Ascending aorta (tissue), 2 donors: ENCODE measurements at regions not wholly inside any gene's neighbourhood (a gene's known extent, or its start where the extent isn't known, plus 50 kb on each side); places are given as distances from the start of the nearest gene placed in this dataset.
"Not testable (repeated sequence)": the region's sequence is repeated elsewhere in the genome, so short reads cannot be mapped to it uniquely, and the experiment has no call there.

Experiments used
- DNase-seq, 2 donors: peaks; one replicate each; pipeline ENCODE4 v3.0.0-alpha.2; 2019; ENCODE audit warnings: low spot score in 2 of 2
- H3K27ac ChIP-seq, 2 donors: fragments of 200-600 bp; sonication (generic); one replicate each; pipeline ENCODE4 v1.5.1; 2016 to 2017; ENCODE audit warnings: mild to moderate bottlenecking in 1 of 2
- H3K27me3 ChIP-seq: fragments of 200-600 bp; sonication (generic); one replicate; pipeline ENCODE4 v1.5.1; 2017
- H3K36me3 ChIP-seq, 2 donors: fragments of 200-600 bp; sonication (generic); one replicate each; pipeline ENCODE4 v1.5.1; 2016
- H3K4me1 ChIP-seq, 2 donors: fragments of 200-600 bp; sonication (generic); one replicate each; pipeline ENCODE4 v1.5.1; 2016 to 2017; ENCODE audit warnings: mild to moderate bottlenecking in 1 of 2
- H3K4me3 ChIP-seq, 2 donors: fragments of 200-600 bp; sonication (generic); one replicate each; pipeline ENCODE4 v1.5.1; 2016 to 2017; ENCODE audit warnings: mild to moderate bottlenecking in 1 of 2
- H3K9me3 ChIP-seq, 2 donors: fragments of 200-600 bp; sonication (generic); one replicate each; pipeline ENCODE4 v1.5.1; 2016
- CTCF ChIP-seq, 3 experiments: fragments of 200-600 bp in 2 of 3; fragments of 450-650 bp in 1 of 3; sonication (generic) in 2 of 3; IDR thresholded peaks; one replicate each; pipeline ENCODE4 v1.5.1; 2016 to 2019; ENCODE audit warnings: antibody characterized with exemption in 3 of 3, mild to moderate bottlenecking in 1 of 3, moderate library complexity in 1 of 3
- intact Hi-C: fragments of 100-400 bp; cut with DNase I; formaldehyde crosslinking; loops from one replicate; pipeline ENCODE4 v1.15.1; 2023

- no peaks in the 10 kb centered on the region for H3K36me3 ChIP-seq
- intact Hi-C loops = no loop called here
Measured at GRCh38 chr3:197362081-197362480, 63.7 kb upstream of the DLG1 start.

GRCh38 chr3:197360095-197360494, 61.7 kb upstream of the DLG1 start:
- H3K4me3 ChIP-seq, H3K27me3 ChIP-seq, intact Hi-C loops, H3K27ac ChIP-seq, H3K36me3 ChIP-seq, H3K4me1 ChIP-seq, DNase-seq, H3K9me3 ChIP-seq: not testable (repeated sequence)

More at GRCh38 chr3:197362081-197362480, 63.7 kb upstream of the DLG1 start:
- Histone ChIP-seq H3K4me3 (no peak overlapping the region), H3K27me3 (no peaks in the 10 kb centered on the region), H3K27ac (no peak overlapping the region), H3K4me1 (peaks cover 7 to 8% of the 10 kb centered on the region in 2 donors), H3K9me3 (no peaks in the 10 kb centered on the region)
- no peak for DNase-seq
- TF ChIP-seq CTCF (IDR thresholded peaks at IDR 0.05) = no peak

GRCh38 chr3:197359476-197359875, 61.1 kb upstream of the DLG1 start:
- H3K36me3 ChIP-seq, H3K27ac ChIP-seq, H3K4me1 ChIP-seq, H3K9me3 ChIP-seq, H3K4me3 ChIP-seq, H3K27me3 ChIP-seq, DNase-seq: not testable (repeated sequence)
- intact Hi-C loops = loop anchor here (10.0 kb wide), 1 partner anchor 95 kb away; no protein-coding TSS in a partner anchor

DNA sequence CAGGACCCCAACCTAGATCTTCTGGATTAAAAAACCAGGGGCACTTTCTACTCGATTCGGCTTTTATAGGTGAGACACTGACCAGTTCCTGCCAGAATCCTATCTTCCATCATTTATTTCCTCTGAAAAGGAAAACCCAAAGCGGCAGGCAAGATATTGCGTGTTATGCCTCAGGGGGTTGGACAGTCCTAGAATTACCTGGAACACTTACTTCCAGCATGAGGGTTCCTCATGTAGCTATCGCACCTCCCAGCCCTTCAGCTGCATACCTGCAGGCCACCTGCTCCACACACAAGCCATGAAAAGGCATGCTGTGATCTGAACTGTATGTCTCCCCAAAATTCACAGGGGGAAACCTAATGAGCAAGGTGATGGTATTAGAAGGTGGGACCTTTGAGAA, 58.3 kb upstream of the DLG1 start:
- Histone ChIP-seq H3K4me3 (peak overlapping the region; percentile 12 to 50), H3K27me3 (no peaks in the 10 kb centered on the region), H3K36me3 (no peaks in the 10 kb centered on the region), H3K27ac (no peak overlapping the region), H3K9me3 (no peaks in the 10 kb centered on the region), H3K4me1 (peaks cover 0 to 4% of the 10 kb centered on the region in 2 donors)
- DNase-seq = no peak
- intact Hi-C loops = loop anchor here (10.0 kb wide), 1 partner anchor 98 kb away; no protein-coding TSS in a partner anchor
- TF ChIP-seq CTCF (IDR thresholded peaks at IDR 0.05) = no peak

GRCh38 chr3:197356275-197356674, 57.9 kb upstream of the DLG1 start:
- peak in 1 of 2 donors; percentile 66 for DNase-seq
- peaks cover 0 to 4% of the 10 kb centered on the region in 2 donors for H3K4me1 ChIP-seq
- H3K27me3 ChIP-seq = no peaks in the 10 kb centered on the region
- no peak for TF ChIP-seq CTCF (IDR thresholded peaks at IDR 0.05)
- intact Hi-C loops = loop anchor here (10.0 kb wide), 1 partner anchor 99 kb away; no protein-coding TSS in a partner anchor
- no peak overlapping the region for H3K27ac ChIP-seq
- peak overlapping the region; percentile 12 to 50 for H3K4me3 ChIP-seq
- no peaks in the 10 kb centered on the region for H3K9me3 ChIP-seq
- H3K36me3 ChIP-seq = no peaks in the 10 kb centered on the region

DNA sequence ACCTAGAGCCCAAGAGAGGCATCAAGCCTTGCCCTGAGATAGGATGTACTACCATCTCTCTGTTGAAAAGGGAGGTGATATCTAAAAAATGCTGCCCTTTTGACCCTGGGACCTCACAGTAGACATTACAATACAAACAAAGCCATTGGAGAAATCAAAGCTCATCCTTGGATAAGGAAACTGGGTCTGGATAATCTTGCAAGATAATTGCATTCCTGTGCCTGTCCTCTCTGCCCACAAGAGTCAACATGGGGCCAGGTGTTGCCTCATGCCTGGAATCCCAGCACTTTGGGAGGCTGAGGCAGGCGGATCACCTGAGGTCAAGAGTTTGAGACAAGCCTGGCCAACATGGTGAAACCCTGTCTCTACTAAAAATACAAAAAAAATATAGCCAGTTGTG, 57.3 kb upstream of the DLG1 start:
- Histone ChIP-seq H3K4me1 (peaks cover 0 to 4% of the 10 kb centered on the region in 2 donors), H3K9me3 (no peaks in the 10 kb centered on the region), H3K4me3 (no peak overlapping the region), H3K27ac (no peak overlapping the region), H3K36me3 (no peaks in the 10 kb centered on the region), H3K27me3 (no peaks in the 10 kb centered on the region)
- no peak for TF ChIP-seq CTCF (IDR thresholded peaks at IDR 0.05)
- intact Hi-C loops = loop anchor here (10.0 kb wide), 1 partner anchor 99 kb away; no protein-coding TSS in a partner anchor
- no peak for DNase-seq

DNA sequence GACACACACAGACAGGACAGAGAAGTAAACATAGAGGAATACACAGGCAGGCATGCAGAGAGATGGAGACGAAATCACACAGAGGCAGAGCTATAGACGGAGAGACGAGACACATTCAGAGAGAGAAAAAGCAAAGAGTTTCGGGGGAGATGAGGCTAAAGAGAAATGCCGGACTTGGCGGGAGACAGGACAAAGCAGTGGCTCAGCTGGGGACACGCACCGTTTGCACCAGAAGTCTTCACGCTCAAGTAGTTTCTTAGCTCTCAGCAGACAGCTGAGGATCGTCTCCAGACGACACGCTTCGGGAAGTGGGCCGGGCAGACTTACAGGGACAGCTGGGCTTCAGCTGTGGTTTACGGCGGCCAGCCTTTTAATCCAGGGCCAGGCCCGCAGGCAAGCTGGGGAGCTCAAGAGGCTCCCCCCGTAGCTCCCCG, 56.2 kb upstream of the DLG1 start:
- intact Hi-C loops = loop anchor here (5.0 to 10.0 kb wide), 2 partner anchors 57 to 100 kb away; partner anchors contain the start of gene DLG1
- no peaks in the 10 kb centered on the region for H3K36me3 ChIP-seq
- H3K9me3 ChIP-seq = no peaks in the 10 kb centered on the region
- no peak for DNase-seq
- peaks cover 0 to 4% of the 10 kb centered on the region in 2 donors for H3K4me1 ChIP-seq
- H3K27ac ChIP-seq = no peak overlapping the region
- TF ChIP-seq CTCF (IDR thresholded peaks at IDR 0.05) = no peak
- H3K4me3 ChIP-seq = no peak overlapping the region
- no peaks in the 10 kb centered on the region for H3K27me3 ChIP-seq
